GM12878 (cell line): ENCODE measurements at regions not wholly inside any gene's neighbourhood (a gene's known extent, or its start where the extent isn't known, plus 50 kb on each side); places are given as distances from the start of the nearest gene placed in this dataset.

ENCODE experiments used
- EP300 ChIP-seq, 2 experiments: fragments of 150-350 bp in 1 of 2; IDR thresholded peaks; 2 replicates each; pipeline ENCODE4 v1.6.1; 2011 to 2012; ENCODE audit warnings: low read depth in 2 of 2, low read length in 2 of 2, borderline replicate concordance in 1 of 2, improper control_type of control experiment in 1 of 2, inconsistent platforms in 1 of 2; ENCODE audit not compliant: control insufficient read depth in 1 of 2
- FOS ChIP-seq: IDR thresholded peaks from 3 replicates; pipeline ENCODE4 v1.6.1; 2011; ENCODE audit warnings: borderline replicate concordance; ENCODE audit not compliant: insufficient read length; ENCODE audit errors: extremely low read depth
- MYC ChIP-seq: IDR thresholded peaks from 2 replicates; pipeline ENCODE4 v1.6.1; 2011; ENCODE audit warnings: mild to moderate bottlenecking, low read length, moderate library complexity, inconsistent platforms; ENCODE audit not compliant: insufficient read depth, insufficient replicate concordance, insufficient read length, severe bottlenecking

- peak; percentile 54 to 86; a peak in 2 of 4 replicates for TF ChIP-seq EP300 (IDR thresholded peaks at IDR 0.05; ENCODE audit: borderline replicate concordance in 1 of 2, control insufficient read depth in 1 of 2, low read depth in 2 of 2, low read length in 2 of 2)
- TF ChIP-seq MYC, result no peak
- no peak for TF ChIP-seq FOS
Measured at GRCh38 chr1:221878134-221878533, 136.2 kb upstream of the DUSP10 start.
